ENCODE measurements at regions not wholly inside any gene's neighbourhood (a gene's known extent, or its start where the extent isn't known, plus 50 kb on each side); places are given as distances from the start of the nearest gene placed in this dataset.
A peak's percentile ranks its signal among the peaks of the same experiment; 100 is the strongest.

DNA sequence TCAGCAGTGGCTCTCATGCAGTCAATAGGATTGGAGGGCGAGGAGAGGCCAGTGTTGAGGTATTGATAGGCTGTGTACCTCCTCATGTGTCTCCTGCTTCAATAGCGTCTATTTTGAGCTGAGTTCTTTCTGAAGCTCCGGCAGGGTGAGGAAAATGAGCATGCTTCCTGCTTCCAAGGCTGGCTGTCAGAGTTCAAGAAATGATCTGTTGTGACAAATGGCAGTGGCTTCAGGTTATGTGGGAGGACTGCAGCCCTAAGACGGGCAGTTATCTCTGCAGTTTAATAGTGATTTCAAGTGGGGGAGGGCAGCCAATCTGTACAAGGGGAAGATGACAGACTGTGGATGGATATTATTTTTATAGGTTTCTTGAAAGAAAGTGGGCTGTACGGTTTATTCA lies 54.0 kb upstream of the CXCL14 start:
- H3K23me2 ChIP-seq (ENCODE audit: low read depth, low read length): no peaks in the 10 kb centered on the region
- no peaks in the 10 kb centered on the region for H3K36me3 ChIP-seq (ENCODE audit: control insufficient read depth in 2 of 4, insufficient read depth in 4 of 4, low read length in 3 of 4)
- ChIA-PET POLR2A (ENCODE audit: partially characterized antibody) (no interaction called here), CTCF (ENCODE audit: partially characterized antibody) (no interaction called here)
- H3K4ac ChIP-seq (replicated peaks; ENCODE audit: insufficient read length, low read depth, low read length): no peak overlapping the region
- H2BK20ac ChIP-seq (ENCODE audit: low read length): no peak overlapping the region
- H3K14ac ChIP-seq (ENCODE audit: insufficient read length): no peak overlapping the region
- H3K4me2 ChIP-seq (ENCODE audit: insufficient read depth in 1 of 2, low read depth in 2 of 2, low read length in 2 of 2): no peak overlapping the region
- H3K79me2 ChIP-seq (ENCODE audit: control insufficient read depth in 1 of 2, insufficient read depth in 2 of 2, low read length in 2 of 2): no peaks in the 10 kb centered on the region
- H4K8ac ChIP-seq (ENCODE audit: extremely low read depth, insufficient read depth, low read length): no peak overlapping the region
- H4K91ac ChIP-seq (replicated peaks; ENCODE audit: insufficient read length, low read length): no peak overlapping the region
- H2BK15ac ChIP-seq (ENCODE audit: low read length): no peak overlapping the region
- H3K27ac ChIP-seq (ENCODE audit: low read depth, low read length): no peak overlapping the region
- no peak overlapping the region for H2AK5ac ChIP-seq (ENCODE audit: low read depth, low read length)
- H2BK120ac ChIP-seq (replicated peaks; ENCODE audit: low read depth, low read length): no peak overlapping the region
- FAIRE-seq (no peak), DNase-seq (ENCODE audit: low read depth in 1 of 2, low spot score in 2 of 2) (peak in 1 of 2 experiments; percentile 30)
- H3K9ac ChIP-seq (replicated peaks in 1 of 4; ENCODE audit: extremely low read depth in 1 of 4, low read depth in 3 of 4, low read length in 3 of 4): no peak overlapping the region
- no peak overlapping the region for H2BK12ac ChIP-seq (ENCODE audit: low read depth, low read length)
- H2BK5ac ChIP-seq (ENCODE audit: low read depth, low read length): no peak overlapping the region
- 90% methylated on average over 5 of the region's 5 CpGs; no CpG with 5 or more reads in 1 of the 2 experiments for WGBS, 2 experiments (ENCODE audit: extremely low coverage in 1 of 2, insufficient coverage in 1 of 2, insufficient read length in 1 of 2, insufficient replicate concordance in 2 of 2, low coverage in 1 of 2, low lambda C conversion rate in 2 of 2, missing lambda C conversion rate in 1 of 2)
- peaks cover 0 to 2% (median 0%) of the 10 kb centered on the region in 4 experiments; a peak in 1 of 7 replicates for H3K4me1 ChIP-seq (replicated peaks in 1 of 4; ENCODE audit: control insufficient read depth in 3 of 4, insufficient read depth in 4 of 4, low read length in 3 of 4)
- no peak overlapping the region for H3K23ac ChIP-seq (ENCODE audit: insufficient read length)
- no peaks in the 10 kb centered on the region for H3K9me3 ChIP-seq (ENCODE audit: insufficient read depth in 2 of 2, low read depth in 1 of 2, low read length in 1 of 2)
- H4K20me1 ChIP-seq (replicated peaks in 1 of 2; ENCODE audit: control insufficient read depth in 1 of 2, insufficient read depth in 2 of 2, low read length in 2 of 2): no peaks in the 10 kb centered on the region
- no peaks in the 10 kb centered on the region for H3K79me1 ChIP-seq (ENCODE audit: low read depth, low read length)
- no peak overlapping the region for H4K5ac ChIP-seq (ENCODE audit: insufficient read length, low read depth, low read length)
- H2AFZ ChIP-seq (ENCODE audit: low read length): no peak overlapping the region
- H3K27me3 ChIP-seq (replicated peaks in 1 of 4; ENCODE audit: control insufficient read depth in 3 of 4, extremely low read depth in 1 of 4, insufficient read depth in 3 of 4, low read length in 3 of 4): no peaks in the 10 kb centered on the region
- no peak overlapping the region for H3K56ac ChIP-seq (replicated peaks; ENCODE audit: insufficient read length, low read depth, low read length)
- H3K18ac ChIP-seq (ENCODE audit: extremely low read depth, low read length): no peak overlapping the region
- no peak overlapping the region for H3K4me3 ChIP-seq (ENCODE audit: extremely low read depth in 1 of 4, insufficient read depth in 2 of 4, low read depth in 3 of 4, low read length in 4 of 4)
- TF ChIP-seq RFX5 (IDR thresholded peaks at IDR 0.05; ENCODE audit: borderline replicate concordance, low read depth, low read length) (no peak), KDM4A (IDR thresholded peaks at IDR 0.05; ENCODE audit: low read depth, low read length, severe bottlenecking) (no peak), JUND (IDR thresholded peaks at IDR 0.05; ENCODE audit: low read length) (no peak), GABPA (IDR thresholded peaks at IDR 0.05; ENCODE audit: borderline replicate concordance, insufficient read depth, low read length) (no peak), CHD1 (IDR thresholded peaks at IDR 0.05; ENCODE audit: low read depth, low read length) (no peak), ASH2L (IDR thresholded peaks at IDR 0.05; ENCODE audit: low read length) (no peak), CTBP2 (IDR thresholded peaks at IDR 0.05; ENCODE audit: borderline replicate concordance, insufficient read depth, insufficient read length, low read length) (no peak), SP1 (IDR thresholded peaks at IDR 0.05; ENCODE audit: low read depth, low read length) (no peak), HDAC6 (IDR thresholded peaks at IDR 0.05; ENCODE audit: low read depth, low read length) (no peak), KDM5A (IDR thresholded peaks at IDR 0.05; ENCODE audit: low read length) (no peak), CEBPB (IDR thresholded peaks at IDR 0.05; ENCODE audit: low read depth, low read length) (no peak), TAF1 (IDR thresholded peaks at IDR 0.05; ENCODE audit: low read depth, low read length) (no peak), SIRT6 (IDR thresholded peaks at IDR 0.05; ENCODE audit: low read length) (no peak), GTF2F1 (IDR thresholded peaks at IDR 0.05; ENCODE audit: borderline replicate concordance, low read depth, low read length) (no peak), CBX5 (IDR thresholded peaks at IDR 0.05; ENCODE audit: low read depth, low read length) (no peak), BRCA1 (IDR thresholded peaks at IDR 0.05; ENCODE audit: low read depth, low read length) (no peak), SRF (IDR thresholded peaks at IDR 0.05; ENCODE audit: low read depth, low read length) (no peak)

All from H1 (cell line).